ENCODE measurements at regions not wholly inside any gene's neighbourhood (a gene's known extent, or its start where the extent isn't known, plus 50 kb on each side); places are given as distances from the start of the nearest gene placed in this dataset.

GRCh38 chr12:13691598-13691997, 289.8 kb downstream of the GRIN2B start:
- no peak for TF ChIP-seq CTCF (IDR thresholded peaks at IDR 0.05)

GRCh38 chr12:13687633-13688032, 293.8 kb downstream of the GRIN2B start:
- no peak overlapping the region for H3K27ac Mint-ChIP-seq
- intact Hi-C loops (cut with micrococcal nuclease): no loop called here
- H3K4me1 Mint-ChIP-seq: no peaks in the 10 kb centered on the region
- ATAC-seq (no peak), DNase-seq (no peak)
- H3K27ac ChIP-seq (ENCODE audit: low read length): no peak overlapping the region
- H3K9me3 ChIP-seq (ENCODE audit: control insufficient read depth, insufficient read depth, low read length): no peaks in the 10 kb centered on the region
- no peaks in the 10 kb centered on the region for H3K36me3 ChIP-seq (ENCODE audit: control insufficient read depth, insufficient read depth, low read length)
- H3K4me3 Mint-ChIP-seq: no peak overlapping the region
- no peaks in the 10 kb centered on the region for H3K36me3 Mint-ChIP-seq
- no peak for TF ChIP-seq CTCF (IDR thresholded peaks at IDR 0.05)
- no peaks in the 10 kb centered on the region for H3K27me3 ChIP-seq (ENCODE audit: control insufficient read depth, insufficient read depth, low read length)
- H3K27me3 Mint-ChIP-seq (ENCODE audit: low read depth in 2 of 2): peaks cover 0 to 3% of the 10 kb centered on the region in 2 donors
- no peaks in the 10 kb centered on the region for H3K4me1 ChIP-seq (ENCODE audit: control insufficient read depth, insufficient read depth, low read length)
- H3K4me3 ChIP-seq (ENCODE audit: low read length): no peak overlapping the region
- peaks cover 2 to 11% of the 10 kb centered on the region in 2 donors for H3K9me3 Mint-ChIP-seq

More at GRCh38 chr12:13691598-13691997, 289.8 kb downstream of the GRIN2B start:
- WGBS (ENCODE audit: insufficient coverage): 91% methylated on average over 1 of the region's 1 CpG
- ATAC-seq: no peak
- Mint-ChIP-seq H3K9me3 (peaks cover 5 to 13% of the 10 kb centered on the region in 2 donors), H3K36me3 (no peaks in the 10 kb centered on the region), H3K4me1 (no peaks in the 10 kb centered on the region), H3K4me3 (no peak overlapping the region), H3K27ac (no peak overlapping the region), H3K27me3 (ENCODE audit: low read depth in 2 of 2) (peaks cover 0 to 3% of the 10 kb centered on the region in 2 donors)
- no peak for DNase-seq
- Histone ChIP-seq H3K9me3 (ENCODE audit: control insufficient read depth, insufficient read depth, low read length) (no peaks in the 10 kb centered on the region), H3K36me3 (ENCODE audit: control insufficient read depth, insufficient read depth, low read length) (no peaks in the 10 kb centered on the region), H3K27me3 (ENCODE audit: control insufficient read depth, insufficient read depth, low read length) (no peaks in the 10 kb centered on the region), H3K4me3 (ENCODE audit: low read length) (no peak overlapping the region), H3K27ac (ENCODE audit: low read length) (no peak overlapping the region), H3K4me1 (ENCODE audit: control insufficient read depth, insufficient read depth, low read length) (no peaks in the 10 kb centered on the region)
- intact Hi-C loops (cut with micrococcal nuclease): no loop called here

DNA sequence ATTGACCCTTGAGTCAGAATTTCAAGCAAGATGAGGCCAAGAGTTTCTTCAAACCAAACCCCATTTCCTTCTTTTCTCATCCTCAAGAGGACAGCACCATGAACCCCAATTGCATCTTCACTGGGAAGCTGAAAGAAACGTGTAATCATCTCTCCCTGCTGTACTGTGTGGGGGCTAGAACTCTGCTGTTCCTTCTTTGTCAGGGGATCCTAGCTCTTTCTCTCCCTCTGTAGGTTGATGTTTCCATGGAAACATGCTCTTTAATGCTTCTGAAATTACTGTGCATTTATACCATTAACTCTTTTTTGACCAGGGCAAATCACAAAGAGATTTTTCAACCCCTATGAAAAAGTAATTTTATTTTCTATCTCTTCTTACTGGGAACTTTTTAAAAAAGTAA, 295.1 kb downstream of the GRIN2B start:
- no peak overlapping the region for H3K27ac Mint-ChIP-seq
- Histone ChIP-seq H3K27ac (ENCODE audit: low read length) (no peak overlapping the region), H3K4me3 (ENCODE audit: low read length) (no peak overlapping the region), H3K36me3 (ENCODE audit: control insufficient read depth, insufficient read depth, low read length) (no peaks in the 10 kb centered on the region), H3K27me3 (ENCODE audit: control insufficient read depth, insufficient read depth, low read length) (no peaks in the 10 kb centered on the region), H3K4me1 (ENCODE audit: control insufficient read depth, insufficient read depth, low read length) (no peaks in the 10 kb centered on the region), H3K9me3 (ENCODE audit: control insufficient read depth, insufficient read depth, low read length) (no peaks in the 10 kb centered on the region)
- H3K36me3 Mint-ChIP-seq: no peaks in the 10 kb centered on the region
- WGBS (ENCODE audit: insufficient coverage): 88% methylated on average over 1 of the region's 1 CpG
- intact Hi-C loops (cut with micrococcal nuclease): no loop called here
- no peak for TF ChIP-seq CTCF (IDR thresholded peaks at IDR 0.05)
- peaks cover 2 to 8% of the 10 kb centered on the region in 2 donors for H3K9me3 Mint-ChIP-seq
- no peak overlapping the region for H3K4me3 Mint-ChIP-seq
- H3K4me1 Mint-ChIP-seq: no peaks in the 10 kb centered on the region
- H3K27me3 Mint-ChIP-seq (ENCODE audit: low read depth in 2 of 2): no peaks in the 10 kb centered on the region
- DNase-seq (no peak), ATAC-seq (no peak)

DNA sequence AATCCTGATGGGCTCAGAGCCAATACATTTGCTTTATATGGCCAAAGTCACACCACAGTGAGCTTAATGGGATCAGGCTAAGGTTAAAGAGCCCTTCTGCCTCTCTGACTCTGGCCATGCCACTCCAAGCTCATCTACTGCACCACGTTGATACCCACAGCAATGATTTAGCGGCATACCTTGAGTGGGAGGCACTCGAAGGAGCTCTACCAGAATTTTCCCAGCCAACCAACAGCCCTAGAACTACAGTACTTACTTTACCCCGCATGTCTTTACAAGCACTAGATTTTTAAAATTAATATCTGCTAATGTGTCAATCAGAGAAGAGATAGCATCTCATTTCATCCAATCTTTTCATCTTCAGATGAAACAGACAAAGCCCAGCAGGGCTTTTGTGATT, 300.5 kb downstream of the GRIN2B start:
- Histone ChIP-seq H3K36me3 (ENCODE audit: control insufficient read depth, insufficient read depth, low read length) (no peaks in the 10 kb centered on the region), H3K27ac (ENCODE audit: low read length) (no peak overlapping the region), H3K4me3 (ENCODE audit: low read length) (no peak overlapping the region), H3K9me3 (ENCODE audit: control insufficient read depth, insufficient read depth, low read length) (no peaks in the 10 kb centered on the region), H3K4me1 (ENCODE audit: control insufficient read depth, insufficient read depth, low read length) (no peaks in the 10 kb centered on the region), H3K27me3 (ENCODE audit: control insufficient read depth, insufficient read depth, low read length) (no peaks in the 10 kb centered on the region)
- DNase-seq: no peak
- no peak for TF ChIP-seq CTCF (IDR thresholded peaks at IDR 0.05)
- H3K4me3 Mint-ChIP-seq: no peak overlapping the region
- WGBS (ENCODE audit: insufficient coverage): 81% methylated on average over 3 of the region's 4 CpGs
- intact Hi-C loops (cut with micrococcal nuclease): no loop called here
- no peak for ATAC-seq
- no peaks in the 10 kb centered on the region for H3K4me1 Mint-ChIP-seq
- peaks cover 0 to 5% of the 10 kb centered on the region in 2 donors for H3K27me3 Mint-ChIP-seq (ENCODE audit: low read depth in 2 of 2)
- no peak overlapping the region for H3K27ac Mint-ChIP-seq
- no peaks in the 10 kb centered on the region for H3K36me3 Mint-ChIP-seq
- peaks cover 0 to 2% of the 10 kb centered on the region in 2 donors for H3K9me3 Mint-ChIP-seq
